ENCODE measurements at regions not wholly inside any gene's neighbourhood (a gene's known extent, or its start where the extent isn't known, plus 50 kb on each side); places are given as distances from the start of the nearest gene placed in this dataset.

- TF ChIP-seq, protein P1, sequence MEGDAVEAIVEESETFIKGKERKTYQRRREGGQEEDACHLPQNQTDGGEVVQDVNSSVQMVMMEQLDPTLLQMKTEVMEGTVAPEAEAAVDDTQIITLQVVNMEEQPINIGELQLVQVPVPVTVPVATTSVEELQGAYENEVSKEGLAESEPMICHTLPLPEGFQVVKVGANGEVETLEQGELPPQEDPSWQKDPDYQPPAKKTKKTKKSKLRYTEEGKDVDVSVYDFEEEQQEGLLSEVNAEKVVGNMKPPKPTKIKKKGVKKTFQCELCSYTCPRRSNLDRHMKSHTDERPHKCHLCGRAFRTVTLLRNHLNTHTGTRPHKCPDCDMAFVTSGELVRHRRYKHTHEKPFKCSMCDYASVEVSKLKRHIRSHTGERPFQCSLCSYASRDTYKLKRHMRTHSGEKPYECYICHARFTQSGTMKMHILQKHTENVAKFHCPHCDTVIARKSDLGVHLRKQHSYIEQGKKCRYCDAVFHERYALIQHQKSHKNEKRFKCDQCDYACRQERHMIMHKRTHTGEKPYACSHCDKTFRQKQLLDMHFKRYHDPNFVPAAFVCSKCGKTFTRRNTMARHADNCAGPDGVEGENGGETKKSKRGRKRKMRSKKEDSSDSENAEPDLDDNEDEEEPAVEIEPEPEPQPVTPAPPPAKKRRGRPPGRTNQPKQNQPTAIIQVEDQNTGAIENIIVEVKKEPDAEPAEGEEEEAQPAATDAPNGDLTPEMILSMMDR (conservative IDR thresholded peaks at IDR 0.05; ENCODE audit: low read depth, low read length), result no peak
- TF ChIP-seq EZH2 (IDR thresholded peaks at IDR 0.05; ENCODE audit: low read length, unreplicated experiment), result no peak
These were observed 256.2 kb upstream of the IRX4 start for GRCh38 chr5:2138896-2139295.
